ENCODE measurements at regions not wholly inside any gene's neighbourhood (a gene's known extent, or its start where the extent isn't known, plus 50 kb on each side); places are given as distances from the start of the nearest gene placed in this dataset.

DNA sequence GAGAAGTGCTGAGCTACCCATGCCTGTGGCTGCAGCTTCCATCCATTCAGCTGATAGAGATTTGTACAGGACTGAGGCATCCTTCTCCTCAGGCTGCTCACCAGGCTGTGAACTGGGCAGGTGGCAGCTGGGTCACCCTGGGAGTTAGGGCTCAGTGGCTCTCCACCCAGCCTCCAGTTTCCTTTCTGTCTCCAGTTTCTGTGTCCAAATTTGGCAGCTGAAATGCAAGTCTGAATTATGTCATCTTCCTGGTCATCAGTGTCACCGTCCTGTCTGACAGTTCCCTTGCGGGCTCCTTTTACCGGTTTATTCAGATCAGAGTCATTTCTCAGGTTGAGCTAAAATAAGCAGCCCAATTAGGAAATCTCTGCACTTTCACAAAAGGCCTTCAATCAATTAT is 93.3 kb downstream of the EDN1 start:
- FAIRE-seq, result no peak

DNA sequence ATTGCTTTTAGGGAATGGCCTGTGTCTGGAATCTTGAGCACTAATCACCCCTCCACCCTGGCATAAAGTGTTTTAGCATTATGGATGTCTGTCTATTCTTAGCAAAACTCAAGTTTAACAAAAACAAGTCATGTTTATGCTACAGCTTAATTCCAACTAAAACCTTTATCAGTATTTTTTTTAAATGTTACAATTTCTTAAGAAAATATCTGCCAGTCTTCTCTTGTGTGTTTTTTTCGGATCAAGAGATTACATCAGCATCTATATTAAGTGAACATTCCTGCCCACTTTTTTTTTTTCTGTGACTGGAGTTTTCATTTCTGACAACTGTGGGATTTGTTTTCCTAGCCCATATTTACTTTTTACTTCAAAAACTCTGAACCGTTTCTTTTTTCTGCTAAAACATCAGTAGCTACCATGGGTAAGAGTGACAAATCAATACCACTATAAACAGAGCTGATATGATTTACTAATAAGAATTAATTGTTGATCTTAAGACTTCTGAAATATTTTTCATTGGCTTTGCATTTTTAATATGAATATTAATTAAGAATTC is 94.3 kb downstream of the EDN1 start:
- no peak for FAIRE-seq

DNA sequence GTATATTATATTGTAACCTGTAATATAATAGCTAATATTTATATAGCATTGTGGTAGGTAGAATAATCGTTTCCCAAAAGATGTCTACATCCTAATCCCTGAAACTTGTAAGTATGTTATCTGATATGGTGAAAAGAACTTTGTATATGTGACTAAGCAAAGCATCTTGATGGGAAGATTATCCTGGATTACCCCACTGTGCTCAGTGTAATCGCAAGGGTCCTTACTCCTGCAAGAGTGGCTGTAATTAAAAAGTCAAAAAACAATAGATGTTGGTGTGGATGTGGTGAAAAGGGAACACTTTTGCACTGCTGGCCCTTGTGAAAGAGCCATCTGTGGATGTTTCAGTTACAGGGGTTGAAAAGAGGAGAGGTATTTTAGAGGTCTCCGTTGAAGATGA is 95.2 kb downstream of the EDN1 start:
- no peak for FAIRE-seq

DNA sequence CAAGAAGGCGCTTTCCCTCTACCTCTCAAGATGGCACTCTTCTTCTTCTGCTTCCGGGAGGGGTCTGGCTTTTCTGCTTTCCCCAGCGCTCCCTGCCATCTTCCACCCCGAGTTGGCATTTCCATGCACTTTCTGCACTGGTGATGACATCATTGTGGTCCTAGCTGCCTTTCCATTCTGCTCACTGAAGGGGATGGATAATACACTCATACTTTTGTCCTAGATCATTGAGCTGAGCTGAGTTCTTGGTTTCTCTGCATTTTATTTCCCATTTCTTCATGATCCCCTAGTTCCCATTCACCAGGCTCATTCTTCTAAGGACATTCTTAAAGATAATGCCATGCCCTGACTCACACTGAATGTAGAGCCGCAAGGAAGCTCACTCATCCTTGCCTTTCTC is 96.7 kb downstream of the EDN1 start:
- FAIRE-seq, result no peak

DNA sequence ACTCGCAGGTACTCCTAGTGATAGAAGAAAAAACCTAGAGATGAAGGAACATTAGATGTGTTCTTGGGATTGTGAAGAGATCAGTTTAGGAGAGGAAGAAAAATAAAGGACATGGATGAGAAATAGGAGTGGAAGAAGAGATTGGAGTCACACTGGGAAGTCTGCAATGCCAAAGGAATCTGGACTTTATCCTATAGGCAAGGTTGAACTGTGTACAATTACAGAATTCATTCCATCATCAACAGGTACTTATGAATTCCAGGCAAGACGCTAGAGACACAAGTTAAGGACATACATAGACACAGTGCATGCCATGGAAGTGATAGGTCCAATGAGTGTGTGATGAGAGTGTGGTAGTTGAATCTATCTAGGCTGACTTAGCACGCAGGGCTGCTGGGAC is 101.3 kb downstream of the EDN1 start:
- no peak for FAIRE-seq

DNA sequence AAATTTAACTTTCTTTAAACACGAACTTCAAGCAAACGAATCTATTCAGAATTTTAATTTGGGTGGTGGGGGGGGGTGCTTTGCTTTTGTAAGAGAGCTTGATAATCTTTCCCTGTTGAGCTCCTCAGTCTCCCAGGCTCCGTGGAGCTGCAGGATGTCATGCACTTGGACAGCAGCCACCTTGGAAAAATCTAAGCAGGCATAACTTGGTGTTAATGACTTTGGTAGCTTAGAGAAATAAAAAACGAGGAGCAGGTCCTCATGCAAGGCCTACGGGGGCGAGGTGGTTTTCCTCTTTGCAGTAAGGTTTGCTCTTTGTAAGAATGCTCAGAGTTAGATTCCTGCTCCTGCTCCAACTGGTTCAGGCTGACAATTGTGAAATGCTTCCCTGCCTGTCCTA is 102.3 kb downstream of the EDN1 start:
- FAIRE-seq, result no peak

DNA sequence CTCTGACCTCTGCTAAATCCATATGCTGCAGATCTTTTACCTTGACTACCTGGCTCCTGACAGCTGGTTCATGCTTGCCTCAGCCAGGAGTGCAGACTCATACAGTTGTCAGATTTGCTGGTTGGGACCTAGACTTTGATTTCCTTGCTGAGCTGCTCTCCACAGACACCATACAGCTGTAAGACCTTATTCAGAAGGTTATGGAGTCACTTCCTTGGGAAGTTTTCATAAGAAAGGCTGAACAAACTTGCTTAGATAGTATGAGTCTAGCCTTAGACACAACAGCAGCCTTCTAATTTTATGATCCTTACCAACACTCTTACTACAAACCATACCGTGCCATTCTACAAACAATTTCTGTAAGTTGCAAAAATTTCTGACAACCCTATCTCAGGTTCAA is 102.9 kb downstream of the EDN1 start:
- FAIRE-seq, result no peak

DNA sequence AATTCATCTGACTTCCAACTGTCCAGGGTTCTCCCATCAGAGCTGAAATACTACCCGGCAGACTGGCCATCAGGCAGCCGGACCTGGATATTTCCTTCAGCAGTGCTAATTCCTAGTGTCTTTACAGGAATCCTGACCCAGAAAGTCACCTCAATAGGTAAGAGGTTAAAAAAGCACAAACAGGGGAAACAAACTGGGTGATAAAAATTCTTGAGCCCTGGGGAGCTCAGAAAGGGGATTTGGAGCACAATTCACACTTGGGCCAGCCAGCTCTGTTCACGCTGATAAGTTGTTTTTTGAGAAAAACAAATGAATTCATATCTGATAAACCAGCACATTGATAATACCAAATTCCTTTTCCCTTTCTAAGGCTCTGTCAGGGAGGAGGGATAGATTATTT is 104.0 kb downstream of the EDN1 start:
- FAIRE-seq, result no peak

DNA sequence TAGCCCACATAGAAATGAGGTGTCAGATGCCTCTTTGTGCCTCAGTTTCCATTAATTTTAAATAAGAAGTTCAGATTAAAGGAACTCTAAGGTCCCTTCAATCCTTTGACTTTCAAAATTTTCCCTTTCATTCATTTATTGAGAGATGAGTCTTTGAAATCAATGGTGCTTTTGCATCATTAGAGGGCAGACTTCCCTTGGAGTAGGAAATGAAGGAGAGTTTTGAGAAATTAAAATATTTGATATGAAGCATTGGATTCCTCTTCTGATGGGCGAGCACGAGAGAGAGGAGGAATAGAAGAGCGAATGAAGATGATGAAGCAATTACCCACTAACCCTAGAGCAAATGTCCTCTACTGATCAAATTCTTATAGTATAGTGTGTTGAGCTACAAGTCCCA is 105.7 kb downstream of the EDN1 start:
- FAIRE-seq, result no peak

DNA sequence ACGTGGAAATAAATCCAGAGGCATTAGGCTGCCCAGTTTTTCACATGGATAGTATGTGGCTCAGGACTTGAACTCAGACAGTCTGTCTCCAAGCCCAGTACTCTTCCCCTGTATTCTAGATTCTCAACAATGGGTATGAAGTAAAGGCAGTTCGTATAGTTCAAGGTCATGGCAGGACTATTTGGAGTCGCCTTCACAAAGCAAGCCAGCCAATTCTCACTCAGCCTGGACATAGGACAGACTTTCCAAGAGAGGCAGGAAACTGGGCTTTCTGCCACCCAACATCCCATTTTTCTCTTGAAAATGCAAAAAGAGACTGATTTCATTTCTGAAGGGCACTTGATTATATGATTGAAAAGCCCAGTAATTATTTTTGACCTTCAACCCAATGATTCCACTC is 111.0 kb downstream of the EDN1 start:
- FAIRE-seq, result no peak

DNA sequence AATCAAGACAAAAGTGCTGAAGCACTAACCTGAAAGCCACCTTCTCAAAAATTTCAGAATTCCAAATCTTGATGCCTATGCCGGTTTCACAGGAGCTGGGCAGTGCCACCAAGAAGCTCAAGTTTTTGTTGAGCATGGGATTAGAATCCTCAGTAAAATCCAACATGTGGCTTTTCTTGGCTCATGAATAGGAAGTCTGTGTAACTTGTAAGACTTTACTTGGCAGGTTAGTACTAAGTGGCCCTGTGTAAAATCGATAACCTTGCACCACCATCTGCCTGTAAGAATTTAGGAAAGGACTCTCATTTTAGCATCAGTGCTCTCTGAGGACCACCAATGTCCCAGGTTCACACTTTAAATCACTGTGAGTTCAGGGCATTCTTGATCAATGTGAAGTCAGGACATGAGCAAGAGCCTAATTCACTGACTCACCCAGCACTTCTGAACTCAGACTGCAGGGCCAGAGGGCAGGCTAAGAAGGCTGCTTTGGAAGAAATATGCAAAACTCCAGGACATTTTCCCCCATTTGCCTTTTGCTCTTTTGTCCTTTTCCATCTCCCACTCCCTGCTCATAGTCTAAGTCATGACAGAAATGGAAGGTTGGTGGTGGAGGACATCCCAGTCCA is 113.2 kb downstream of the EDN1 start:
- no peak for FAIRE-seq

DNA sequence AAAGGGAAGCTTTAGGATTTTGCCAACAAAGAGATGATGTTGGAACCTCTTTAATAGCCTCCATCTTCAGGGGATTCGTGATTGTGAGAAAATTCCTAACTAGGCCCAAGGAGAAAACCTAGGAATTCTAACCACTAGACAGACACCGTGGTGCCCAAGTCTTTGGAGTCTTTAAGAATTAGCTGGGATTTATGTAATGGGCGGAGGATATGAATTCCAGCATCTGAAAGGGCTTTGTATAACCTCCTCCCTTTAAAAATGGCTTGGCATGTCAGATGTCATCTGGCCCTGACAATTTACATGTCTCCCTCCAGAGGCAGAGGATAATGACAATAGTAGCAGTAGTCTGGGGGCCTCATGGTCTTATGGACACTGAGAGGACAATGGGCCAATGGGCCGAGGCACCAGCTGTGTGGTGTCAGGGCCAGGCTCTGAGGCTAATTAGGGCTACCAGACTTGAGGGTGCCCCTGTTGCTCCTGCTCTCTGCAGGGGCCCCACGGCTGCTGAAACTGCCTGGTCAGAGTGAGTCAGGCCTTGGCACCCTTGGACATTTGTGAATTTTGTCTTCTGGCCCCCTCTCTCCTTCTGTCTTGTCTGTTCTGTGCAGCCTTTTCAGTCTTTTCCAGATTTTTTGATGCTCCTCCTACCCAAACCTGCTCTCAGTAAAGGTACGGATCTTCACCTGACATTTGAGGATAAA is 113.9 kb downstream of the EDN1 start:
- no peak for FAIRE-seq

DNA sequence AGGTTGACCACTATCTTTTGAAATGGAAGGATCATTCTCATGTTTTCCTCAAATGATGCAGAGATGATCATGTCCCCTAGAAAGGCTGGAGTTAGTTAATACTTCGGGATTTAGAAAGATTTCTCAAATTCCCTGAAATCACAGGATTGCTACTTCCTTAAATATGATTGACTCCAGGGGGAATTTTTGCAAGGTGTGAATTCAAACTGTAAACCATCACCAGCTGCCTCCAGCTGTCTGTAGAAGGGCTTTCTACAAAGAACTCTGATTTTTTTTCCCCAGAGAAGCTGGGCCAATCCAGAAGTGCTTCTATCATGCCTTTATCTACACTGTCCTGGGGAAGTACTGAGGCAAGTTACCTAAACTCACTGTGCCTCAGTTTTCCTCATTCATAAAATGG is 114.5 kb downstream of the EDN1 start:
- no peak for FAIRE-seq

DNA sequence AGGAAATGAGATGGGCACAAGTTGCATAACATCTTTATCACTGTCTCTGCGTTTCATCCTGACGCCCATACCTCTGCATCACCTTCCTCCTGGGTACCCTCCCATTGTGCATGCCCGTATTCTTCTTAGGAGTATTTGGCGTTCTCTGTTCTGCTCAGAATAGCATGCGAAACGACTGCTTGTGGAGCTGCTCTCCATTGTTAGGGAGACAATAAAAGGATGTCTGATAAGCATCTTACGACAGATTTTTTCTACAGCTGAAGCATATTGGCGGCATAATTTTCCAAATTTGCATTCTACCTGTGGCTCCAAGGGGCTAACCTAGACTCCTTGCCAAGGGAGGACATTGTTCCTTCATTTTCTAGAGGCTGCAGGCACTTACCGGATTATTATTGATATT is 118.6 kb downstream of the EDN1 start:
- FAIRE-seq, result no peak

DNA sequence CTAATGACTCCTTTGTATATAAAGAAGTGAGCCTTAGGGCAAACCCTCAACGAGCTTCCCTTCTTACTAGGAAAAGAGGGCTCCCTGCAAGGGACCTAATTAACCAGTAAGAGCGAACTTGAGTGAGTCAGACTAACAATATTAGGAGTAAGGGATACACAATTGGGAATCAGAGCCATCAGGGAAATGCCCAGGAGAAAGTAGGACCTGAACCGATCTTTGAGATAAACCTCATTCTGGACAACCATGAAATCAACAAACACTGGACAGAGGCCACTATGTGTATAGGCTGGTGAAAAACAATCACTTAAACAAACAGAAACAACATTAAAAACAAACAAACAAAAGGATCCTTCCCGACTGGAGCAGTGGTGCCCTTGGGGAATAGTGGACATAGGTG is 120.8 kb downstream of the EDN1 start:
- FAIRE-seq, result no peak

DNA sequence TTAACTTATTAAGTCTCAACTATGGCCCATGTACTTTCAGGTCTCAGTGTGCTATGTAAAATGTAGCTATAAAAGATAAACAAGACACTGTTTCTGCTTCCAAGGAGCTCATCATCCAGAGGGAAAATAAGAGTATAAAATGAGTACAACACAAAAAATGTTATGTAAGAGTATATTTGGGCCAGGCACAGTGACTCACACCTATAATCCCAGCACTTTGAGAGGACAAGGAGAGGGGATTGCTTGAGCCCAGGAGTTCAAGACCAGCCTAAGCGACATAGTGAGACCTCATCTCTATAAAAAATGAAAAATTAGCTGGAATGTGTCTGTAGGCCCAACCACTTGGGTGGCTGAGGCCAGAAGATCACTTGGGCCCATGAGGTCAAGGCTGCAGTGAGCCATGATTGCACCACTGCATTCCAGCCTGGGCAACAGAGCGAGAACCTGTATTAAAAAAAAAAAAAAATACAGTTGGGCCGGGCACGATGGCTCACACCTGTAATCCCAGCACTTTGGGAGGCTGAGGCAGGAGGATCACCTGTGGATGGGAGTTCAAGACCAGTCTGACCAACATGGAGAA is 124.0 kb downstream of the EDN1 start:
- no peak for FAIRE-seq

DNA sequence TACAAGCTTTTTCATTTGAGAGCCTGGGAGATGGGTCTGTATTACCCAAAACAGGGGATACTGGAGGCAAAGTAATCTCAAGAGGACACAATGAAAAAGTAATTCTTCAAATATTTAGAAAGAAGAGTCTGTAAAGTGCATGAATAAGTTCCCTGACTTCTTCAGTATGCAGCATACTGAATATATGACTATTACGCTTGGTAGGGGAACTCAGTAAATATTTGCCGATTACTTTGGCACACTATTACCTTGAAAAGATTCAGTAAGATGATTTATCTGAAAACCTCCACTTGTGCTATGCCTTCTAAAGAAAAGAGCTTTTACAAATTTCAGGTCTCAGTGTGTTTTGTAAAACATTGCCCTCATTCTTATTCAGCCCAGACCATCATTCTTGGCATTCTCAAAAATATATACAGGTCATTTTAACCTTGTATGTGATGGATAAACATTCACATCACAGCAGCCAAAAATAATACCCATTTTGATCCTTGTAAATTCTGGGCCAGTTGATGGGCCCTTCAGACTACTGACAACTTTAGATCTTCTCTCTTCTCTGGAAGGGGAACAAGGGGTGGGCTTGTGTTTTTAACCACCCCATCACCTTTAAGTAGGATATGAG is 125.9 kb downstream of the EDN1 start:
- no peak for FAIRE-seq

DNA sequence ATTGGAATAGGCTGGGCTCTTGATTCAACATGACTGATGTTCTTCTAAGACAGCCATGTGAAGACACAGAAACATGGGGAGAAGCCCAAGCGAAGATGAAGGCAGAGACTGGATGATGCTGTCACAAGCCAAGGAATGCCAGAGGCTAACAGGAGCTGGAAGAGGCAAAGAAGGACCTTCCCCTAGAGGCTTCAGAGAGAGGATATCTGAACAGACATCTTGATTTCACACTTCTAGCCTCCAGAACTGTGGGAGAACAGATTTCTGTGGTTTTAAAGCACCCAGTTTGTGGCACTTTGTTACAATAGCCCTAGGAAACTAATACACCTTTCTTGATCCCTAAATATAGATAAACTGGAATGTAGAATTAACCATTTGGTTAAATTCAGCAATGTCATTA is 127.0 kb downstream of the EDN1 start:
- FAIRE-seq, result no peak

DNA sequence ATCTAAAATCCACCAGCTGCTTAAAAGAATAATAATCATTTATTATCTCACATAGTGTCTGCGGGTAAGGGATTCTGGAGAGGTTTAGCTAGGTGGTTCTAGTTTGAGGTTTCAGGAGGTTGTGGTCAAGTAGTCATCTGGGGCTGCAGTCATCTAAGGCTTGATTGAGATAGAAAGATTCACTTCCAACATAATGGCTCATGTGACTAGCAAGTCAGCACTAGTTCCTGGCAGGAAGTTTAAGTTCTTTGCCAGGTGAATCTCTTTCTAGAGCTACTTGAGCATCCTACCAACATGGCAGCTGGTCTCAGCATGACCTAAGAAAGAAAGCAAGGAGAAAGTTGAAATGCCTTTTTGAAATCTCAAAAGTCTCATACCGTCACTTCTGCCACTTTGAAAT is 128.8 kb downstream of the EDN1 start:
- no peak for FAIRE-seq

DNA sequence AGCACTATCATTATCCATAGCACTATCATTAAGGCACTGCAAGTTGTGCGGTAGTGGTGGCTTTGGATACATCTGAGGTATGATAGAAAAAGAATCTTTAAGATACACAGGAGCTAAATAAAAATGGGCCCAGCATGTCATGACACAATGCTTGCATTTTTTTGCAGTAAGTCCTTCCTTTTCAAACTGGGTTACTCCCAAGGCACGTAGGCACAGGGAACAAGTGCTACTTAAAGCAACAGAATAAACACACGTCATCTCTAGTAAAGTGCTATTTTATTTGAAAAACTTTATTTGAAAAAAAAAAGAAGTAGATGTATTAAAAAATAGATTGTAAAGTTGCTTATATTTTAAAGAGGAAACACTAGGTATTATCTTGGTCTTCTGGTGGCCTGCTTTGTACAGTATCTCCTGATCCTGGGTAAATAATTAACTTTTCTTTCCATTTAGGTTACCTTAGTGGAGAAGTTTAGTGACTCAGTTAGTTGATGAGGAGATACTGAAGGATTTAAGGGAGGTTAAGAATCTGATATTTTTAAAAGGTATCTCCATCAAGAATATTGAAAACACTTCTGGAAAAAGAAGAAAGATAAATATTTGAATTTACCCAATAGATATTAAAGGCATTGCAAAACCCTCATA is 129.6 kb downstream of the EDN1 start:
- no peak for FAIRE-seq

DNA sequence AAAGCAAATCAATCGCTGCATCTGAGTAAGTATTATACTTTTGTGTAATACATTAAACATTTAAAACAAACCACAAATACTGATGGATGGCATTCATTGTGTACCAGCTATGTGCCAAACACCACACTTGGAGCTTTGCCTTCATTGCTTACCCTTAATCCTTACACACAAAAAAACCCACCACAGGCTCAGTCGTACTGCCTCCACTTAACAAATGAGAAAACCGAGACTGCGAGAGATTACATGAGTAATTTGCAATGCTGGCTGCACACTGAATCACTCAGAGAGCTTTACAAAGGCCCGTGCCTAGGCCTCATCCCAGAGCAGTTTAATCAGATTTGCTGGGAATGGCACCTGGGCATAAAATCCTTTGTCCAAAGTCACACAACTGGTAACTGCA is 130.5 kb downstream of the EDN1 start:
- no peak for FAIRE-seq

DNA sequence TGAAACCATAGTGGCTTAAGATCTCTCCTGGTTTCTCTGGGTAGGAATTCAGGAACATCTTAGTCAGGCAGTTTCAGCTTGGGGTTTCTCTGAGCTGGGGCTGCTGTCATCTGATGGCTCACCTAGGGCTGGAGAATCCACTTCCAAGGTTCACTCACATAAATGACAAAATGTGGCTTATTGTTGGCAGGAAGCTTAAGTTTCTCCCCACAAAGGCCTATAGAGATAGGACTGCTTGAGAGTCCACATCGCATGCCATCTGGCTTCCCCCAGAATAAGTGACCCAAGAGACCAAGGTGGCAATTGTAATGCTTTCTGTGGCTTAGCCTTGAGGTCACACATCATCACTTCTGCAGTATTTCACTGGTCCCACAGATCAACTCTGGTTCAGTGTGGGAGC is 131.4 kb downstream of the EDN1 start:
- FAIRE-seq, result no peak

DNA sequence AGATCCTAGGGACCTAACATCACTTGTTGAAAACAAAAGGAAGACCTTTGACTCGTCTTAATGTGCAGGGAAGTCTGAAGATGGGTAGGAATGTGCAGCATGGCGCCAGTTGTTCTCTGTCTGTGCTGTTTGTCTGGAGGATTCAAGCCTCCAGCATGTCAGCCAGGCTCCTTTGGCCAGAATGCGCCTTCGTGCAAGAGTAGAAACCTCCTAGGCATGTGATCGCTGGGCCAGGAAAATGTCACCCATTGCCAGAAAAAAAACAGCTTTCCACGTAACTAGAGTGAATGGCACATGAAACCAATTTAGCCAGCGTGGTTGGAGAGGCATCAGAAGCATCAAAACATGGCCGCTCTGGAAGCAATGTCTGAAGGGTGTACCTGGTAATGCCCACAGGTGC is 132.7 kb downstream of the EDN1 start:
- FAIRE-seq, result no peak
